Mesothelial cell of epicardium (in vitro differentiated cells): ENCODE measurements at regions not wholly inside any gene's neighbourhood (a gene's known extent, or its start where the extent isn't known, plus 50 kb on each side); places are given as distances from the start of the nearest gene placed in this dataset.

Experiments used
- DNase-seq, 2 experiments: peaks; one replicate each; pipeline ENCODE4 v3.0.0; 2021; ENCODE audit warnings: low spot score in 2 of 2; ENCODE audit not compliant: unreplicated experiment in 2 of 2
- H3K27ac Mint-ChIP-seq: 2 replicates; pipeline ENCODE4 v1.8.0; 2021; ENCODE audit warnings: mixed read lengths
- H3K27me3 Mint-ChIP-seq: 2 replicates; pipeline ENCODE4 v1.8.0; 2021; ENCODE audit warnings: low read depth, mixed read lengths
- H3K36me3 Mint-ChIP-seq: 2 replicates; pipeline ENCODE4 v1.8.0; 2021; ENCODE audit warnings: mixed read lengths
- H3K4me1 Mint-ChIP-seq: 2 replicates; pipeline ENCODE4 v1.8.0; 2021; ENCODE audit warnings: mixed read lengths
- H3K4me3 Mint-ChIP-seq: 2 replicates; pipeline ENCODE4 v1.8.0; 2021; ENCODE audit warnings: mild to moderate bottlenecking, moderate library complexity, mixed read lengths
- H3K9me3 Mint-ChIP-seq: 2 replicates; pipeline ENCODE4 v1.8.0; 2021; ENCODE audit warnings: mixed read lengths
- TF ChIP-seq, protein P1 (sequence below): fragments of 200-600 bp; sonication (generic); IDR thresholded peaks from one replicate; pipeline ENCODE4 v1.5.0; 2021; ENCODE audit warnings: antibody characterized with exemption; ENCODE audit not compliant: unreplicated experiment

DNA sequence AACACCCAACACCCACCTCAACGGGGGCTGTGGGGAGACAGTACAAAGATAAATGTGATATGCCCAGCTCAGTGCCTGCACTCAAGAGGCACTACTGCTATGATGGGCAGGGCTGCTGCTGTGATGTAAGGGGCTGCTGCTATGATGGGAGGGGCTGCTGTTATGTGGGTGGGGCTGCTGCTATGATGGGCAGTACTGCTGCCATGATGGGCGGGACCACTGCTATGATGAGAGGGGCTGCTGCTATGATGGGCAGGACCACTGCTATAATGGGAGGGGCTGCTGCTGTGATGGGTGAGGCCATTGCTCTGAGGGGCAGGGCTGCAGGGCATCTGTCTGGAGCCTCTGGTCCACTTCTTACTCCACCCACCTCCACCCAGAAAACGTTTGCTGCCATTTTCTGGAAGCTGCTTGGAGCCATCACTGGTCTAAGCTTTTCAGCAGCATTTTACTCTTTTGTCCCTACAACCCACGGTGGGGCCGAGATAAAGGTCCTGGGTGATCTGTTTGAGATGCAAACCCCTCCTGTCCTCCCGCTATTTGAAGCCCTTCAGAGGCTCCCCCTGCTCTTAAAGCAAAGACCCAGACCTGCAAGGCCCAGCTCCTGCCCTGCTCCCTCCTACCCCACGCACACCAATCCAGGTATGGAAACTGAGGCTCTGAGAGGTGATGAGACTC is 656.9 kb downstream of the PTPRU start:
- DNase-seq, result no peak
- TF ChIP-seq, protein P1, sequence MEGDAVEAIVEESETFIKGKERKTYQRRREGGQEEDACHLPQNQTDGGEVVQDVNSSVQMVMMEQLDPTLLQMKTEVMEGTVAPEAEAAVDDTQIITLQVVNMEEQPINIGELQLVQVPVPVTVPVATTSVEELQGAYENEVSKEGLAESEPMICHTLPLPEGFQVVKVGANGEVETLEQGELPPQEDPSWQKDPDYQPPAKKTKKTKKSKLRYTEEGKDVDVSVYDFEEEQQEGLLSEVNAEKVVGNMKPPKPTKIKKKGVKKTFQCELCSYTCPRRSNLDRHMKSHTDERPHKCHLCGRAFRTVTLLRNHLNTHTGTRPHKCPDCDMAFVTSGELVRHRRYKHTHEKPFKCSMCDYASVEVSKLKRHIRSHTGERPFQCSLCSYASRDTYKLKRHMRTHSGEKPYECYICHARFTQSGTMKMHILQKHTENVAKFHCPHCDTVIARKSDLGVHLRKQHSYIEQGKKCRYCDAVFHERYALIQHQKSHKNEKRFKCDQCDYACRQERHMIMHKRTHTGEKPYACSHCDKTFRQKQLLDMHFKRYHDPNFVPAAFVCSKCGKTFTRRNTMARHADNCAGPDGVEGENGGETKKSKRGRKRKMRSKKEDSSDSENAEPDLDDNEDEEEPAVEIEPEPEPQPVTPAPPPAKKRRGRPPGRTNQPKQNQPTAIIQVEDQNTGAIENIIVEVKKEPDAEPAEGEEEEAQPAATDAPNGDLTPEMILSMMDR, result no peak
- H3K27ac Mint-ChIP-seq, result no peak overlapping the region
- H3K27me3 Mint-ChIP-seq, result peaks cover 89% of the 10 kb centered on the region
- no peaks in the 10 kb centered on the region for H3K4me1 Mint-ChIP-seq
- H3K9me3 Mint-ChIP-seq, result no peaks in the 10 kb centered on the region
- H3K4me3 Mint-ChIP-seq, result no peak overlapping the region
- H3K36me3 Mint-ChIP-seq, result no peaks in the 10 kb centered on the region

DNA sequence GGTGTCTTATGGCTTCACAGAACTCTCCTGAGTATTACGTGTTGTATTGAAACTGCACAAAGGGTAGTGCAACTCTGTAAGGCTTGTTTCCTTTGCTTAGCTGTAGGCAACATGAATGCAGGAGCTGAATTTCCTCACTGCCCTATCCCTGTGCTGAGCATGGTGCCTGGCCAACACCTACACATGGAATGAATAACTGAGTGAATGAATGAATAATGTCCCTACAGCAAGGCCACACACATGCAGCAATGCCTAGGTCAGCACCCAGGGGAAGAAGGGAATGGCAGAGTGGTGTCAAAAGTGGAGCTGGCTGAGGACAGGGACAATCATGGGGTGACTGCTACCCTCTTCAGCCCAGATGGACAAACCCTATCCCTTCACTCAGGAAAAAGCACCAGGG is 655.9 kb downstream of the PTPRU start:
- H3K27me3 Mint-ChIP-seq, result peaks cover 80% of the 10 kb centered on the region
- no peak for DNase-seq
- no peak overlapping the region for H3K4me3 Mint-ChIP-seq
- TF ChIP-seq, protein P1, result no peak
- H3K9me3 Mint-ChIP-seq, result no peaks in the 10 kb centered on the region
- no peak overlapping the region for H3K27ac Mint-ChIP-seq
- H3K36me3 Mint-ChIP-seq, result no peaks in the 10 kb centered on the region
- H3K4me1 Mint-ChIP-seq, result no peaks in the 10 kb centered on the region

DNA sequence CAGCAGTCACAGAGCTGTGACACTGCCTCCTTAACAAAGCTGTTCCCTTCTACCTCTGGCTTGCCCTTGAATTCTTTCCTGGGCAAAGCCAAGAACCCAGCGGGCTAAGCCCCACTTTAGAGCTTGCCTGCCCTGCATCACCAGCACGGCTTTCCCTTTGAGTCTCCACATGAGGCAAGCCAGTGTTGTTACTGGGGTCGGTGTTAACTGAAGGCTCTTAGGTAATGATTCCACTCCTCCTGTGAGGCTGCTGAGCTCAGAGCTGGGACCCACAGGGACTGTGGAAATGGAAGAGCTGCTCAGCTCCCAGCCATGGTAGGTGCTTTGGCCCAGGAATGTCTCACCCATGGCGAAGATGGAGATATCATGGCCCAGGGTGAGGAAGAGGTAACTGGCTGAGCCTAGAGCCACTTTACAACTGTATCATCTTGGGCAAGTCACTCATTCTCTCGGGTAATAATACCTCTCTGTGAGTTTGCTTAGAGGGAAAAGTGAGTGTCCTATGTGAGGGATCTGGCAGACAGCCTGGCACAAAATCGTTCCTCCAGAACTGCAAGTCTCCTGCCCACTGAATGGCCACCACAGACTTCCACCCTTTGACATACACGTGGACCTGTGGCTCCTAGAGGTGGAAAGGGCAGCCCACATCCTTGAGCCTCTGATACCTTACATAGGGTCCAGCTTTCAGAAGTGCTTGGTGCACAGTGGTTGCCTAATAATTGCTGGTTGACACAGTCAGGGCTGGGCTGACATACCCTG is 654.1 kb downstream of the PTPRU start:
- no peak overlapping the region for H3K27ac Mint-ChIP-seq
- H3K4me1 Mint-ChIP-seq, result no peaks in the 10 kb centered on the region
- H3K27me3 Mint-ChIP-seq, result peaks cover 62% of the 10 kb centered on the region
- no peak for DNase-seq
- TF ChIP-seq, protein P1, result no peak
- H3K36me3 Mint-ChIP-seq, result no peaks in the 10 kb centered on the region
- no peaks in the 10 kb centered on the region for H3K9me3 Mint-ChIP-seq
- no peak overlapping the region for H3K4me3 Mint-ChIP-seq

DNA sequence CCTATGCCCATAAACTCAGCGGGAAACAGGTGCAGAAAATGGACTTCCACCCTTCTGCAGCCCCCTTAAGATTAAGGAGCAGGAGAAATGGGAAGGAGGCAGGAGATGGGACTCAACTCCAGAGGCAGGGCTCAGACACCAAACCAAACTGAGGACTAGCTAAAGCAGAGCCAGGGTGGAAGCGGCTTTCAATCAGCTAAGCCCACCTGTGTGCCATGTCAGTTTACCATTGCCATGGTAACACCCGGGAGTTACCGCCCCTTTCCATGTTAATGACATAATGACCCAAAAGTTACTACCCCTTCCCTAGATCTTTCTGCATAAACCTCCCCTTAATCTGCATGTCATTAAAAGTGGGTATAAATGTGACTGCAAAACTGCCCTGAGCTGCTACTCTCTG is 653.5 kb downstream of the PTPRU start:
- Mint-ChIP-seq H3K9me3 (no peaks in the 10 kb centered on the region), H3K27ac (no peak overlapping the region), H3K4me3 (no peak overlapping the region), H3K27me3 (peaks cover 59% of the 10 kb centered on the region), H3K4me1 (no peaks in the 10 kb centered on the region), H3K36me3 (no peaks in the 10 kb centered on the region)
- TF ChIP-seq, protein P1, result no peak
- no peak for DNase-seq

DNA sequence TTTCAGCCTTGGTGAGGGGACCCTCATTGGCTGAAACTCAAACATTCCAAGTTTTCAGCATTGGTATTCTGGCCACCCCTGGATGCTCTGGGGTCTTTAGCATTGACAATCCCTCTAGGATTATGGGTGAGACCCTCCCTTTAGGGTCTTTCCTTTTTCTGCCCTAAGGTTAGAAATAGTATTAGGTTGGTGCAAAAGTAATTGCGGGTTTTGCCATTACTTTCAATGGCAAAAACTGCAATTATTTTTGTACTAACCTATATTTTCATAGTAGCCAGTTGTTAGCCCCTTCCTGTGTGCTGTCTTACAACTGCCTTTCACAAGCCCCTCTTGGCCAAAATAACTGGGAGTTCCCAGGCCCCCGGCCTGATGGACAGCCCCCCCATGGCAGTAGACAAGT is 648.4 kb downstream of the PTPRU start:
- Mint-ChIP-seq H3K36me3 (no peaks in the 10 kb centered on the region), H3K27me3 (peaks cover 43% of the 10 kb centered on the region), H3K4me3 (no peak overlapping the region), H3K9me3 (no peaks in the 10 kb centered on the region), H3K27ac (no peak overlapping the region), H3K4me1 (no peaks in the 10 kb centered on the region)
- TF ChIP-seq, protein P1, result no peak
- DNase-seq, result no peak
